ENCODE measurements at regions not wholly inside any gene's neighbourhood (a gene's known extent, or its start where the extent isn't known, plus 50 kb on each side); places are given as distances from the start of the nearest gene placed in this dataset.
"Not testable (repeated sequence)": the region's sequence is repeated elsewhere in the genome, so short reads cannot be mapped to it uniquely, and the experiment has no call there.

DNA sequence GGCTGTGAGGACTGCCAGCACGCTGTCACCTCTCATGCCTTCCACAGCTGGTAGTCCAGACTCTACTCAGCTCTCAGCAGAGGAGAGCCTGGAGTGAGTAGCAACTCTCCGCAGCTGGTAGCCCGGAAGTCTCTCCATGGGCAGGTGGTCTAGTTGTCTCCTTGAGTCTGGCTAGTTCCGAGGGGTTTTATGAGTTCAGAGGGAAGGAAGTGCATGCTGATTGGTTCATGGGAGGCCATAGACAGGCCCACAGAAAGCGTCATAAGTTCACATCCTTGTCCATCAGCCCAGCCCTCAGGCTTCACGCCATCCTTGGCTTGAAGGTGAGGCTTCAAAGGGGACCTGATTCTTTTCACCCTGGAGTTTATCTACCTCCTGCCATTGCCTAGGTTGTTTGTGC, 2662.4 kb upstream of the PCDH20 start:
- no peak overlapping the region for H3K4me2 ChIP-seq
- H3K36me3 ChIP-seq (replicated peaks; ENCODE audit: insufficient read depth, low read depth) = no peaks in the 10 kb centered on the region
- no peak overlapping the region for H3K4me3 ChIP-seq
- H3K9me2 ChIP-seq (replicated peaks; ENCODE audit: insufficient read depth) = no peaks in the 10 kb centered on the region
- no peaks in the 10 kb centered on the region for H3K27me3 ChIP-seq
- H4K20me1 ChIP-seq (ENCODE audit: insufficient read depth, poor library complexity, severe bottlenecking) = no peaks in the 10 kb centered on the region
- H3K9me3 ChIP-seq (ENCODE audit: low read depth) = peaks cover 6% of the 10 kb centered on the region
- H3K27ac ChIP-seq = no peak overlapping the region
- DNase-seq (ENCODE audit: low spot score) = no peak
- H2AFZ ChIP-seq = no peak overlapping the region
- H3K4me1 ChIP-seq (ENCODE audit: insufficient read depth) = no peaks in the 10 kb centered on the region
- no peaks in the 10 kb centered on the region for H3K79me2 ChIP-seq
- 90% methylated on average over 6 of the region's 6 CpGs for WGBS (ENCODE audit: low lambda C conversion rate, missing lambda C conversion rate)
- TF ChIP-seq EZH2phosphoT487 (IDR thresholded peaks at IDR 0.05; ENCODE audit: low read depth, severe bottlenecking, unreplicated experiment) (no peak), CTCF (IDR thresholded peaks at IDR 0.05; ENCODE audit: poor library complexity) (no peak), EZH2 (IDR thresholded peaks at IDR 0.05; ENCODE audit: borderline replicate concordance) (no peak)

GRCh38 chr13:64077132-64077835, 2661.6 kb upstream of the PCDH20 start:
- H3K4me3 ChIP-seq; H3K9me2 ChIP-seq (replicated peaks; ENCODE audit: insufficient read depth); H3K27me3 ChIP-seq; H3K4me1 ChIP-seq (ENCODE audit: insufficient read depth); H3K4me2 ChIP-seq; H3K36me3 ChIP-seq (replicated peaks; ENCODE audit: insufficient read depth, low read depth); DNase-seq (ENCODE audit: low spot score); H4K20me1 ChIP-seq (ENCODE audit: insufficient read depth, poor library complexity, severe bottlenecking); H3K79me2 ChIP-seq; H3K27ac ChIP-seq; H3K9me3 ChIP-seq (ENCODE audit: low read depth); H2AFZ ChIP-seq: not testable (repeated sequence)
- WGBS (ENCODE audit: low lambda C conversion rate, missing lambda C conversion rate) = 89% methylated on average over 34 of the region's 36 CpGs

- no peaks in the 10 kb centered on the region for H4K20me1 ChIP-seq (ENCODE audit: insufficient read depth, poor library complexity, severe bottlenecking)
- H3K9me2 ChIP-seq (replicated peaks; ENCODE audit: insufficient read depth) = no peaks in the 10 kb centered on the region
- no peaks in the 10 kb centered on the region for H3K27me3 ChIP-seq
- H3K4me2 ChIP-seq = no peak overlapping the region
- no peak overlapping the region for H3K4me3 ChIP-seq
- H2AFZ ChIP-seq = no peak overlapping the region
- no peak for TF ChIP-seq EZH2phosphoT487 (IDR thresholded peaks at IDR 0.05; ENCODE audit: low read depth, severe bottlenecking, unreplicated experiment)
- no peak for TF ChIP-seq CTCF (IDR thresholded peaks at IDR 0.05; ENCODE audit: poor library complexity)
- WGBS (ENCODE audit: low lambda C conversion rate, missing lambda C conversion rate) = 97% methylated on average over 14 of the region's 14 CpGs
- no peaks in the 10 kb centered on the region for H3K36me3 ChIP-seq (replicated peaks; ENCODE audit: insufficient read depth, low read depth)
- H3K79me2 ChIP-seq = no peaks in the 10 kb centered on the region
- H3K9me3 ChIP-seq (ENCODE audit: low read depth) = no peaks in the 10 kb centered on the region
- no peak for DNase-seq (ENCODE audit: low spot score)
- H3K27ac ChIP-seq = no peak overlapping the region
- H3K4me1 ChIP-seq (ENCODE audit: insufficient read depth) = no peaks in the 10 kb centered on the region
Measured at GRCh38 chr13:64075543-64076271, 2660.1 kb upstream of the PCDH20 start.

DNA sequence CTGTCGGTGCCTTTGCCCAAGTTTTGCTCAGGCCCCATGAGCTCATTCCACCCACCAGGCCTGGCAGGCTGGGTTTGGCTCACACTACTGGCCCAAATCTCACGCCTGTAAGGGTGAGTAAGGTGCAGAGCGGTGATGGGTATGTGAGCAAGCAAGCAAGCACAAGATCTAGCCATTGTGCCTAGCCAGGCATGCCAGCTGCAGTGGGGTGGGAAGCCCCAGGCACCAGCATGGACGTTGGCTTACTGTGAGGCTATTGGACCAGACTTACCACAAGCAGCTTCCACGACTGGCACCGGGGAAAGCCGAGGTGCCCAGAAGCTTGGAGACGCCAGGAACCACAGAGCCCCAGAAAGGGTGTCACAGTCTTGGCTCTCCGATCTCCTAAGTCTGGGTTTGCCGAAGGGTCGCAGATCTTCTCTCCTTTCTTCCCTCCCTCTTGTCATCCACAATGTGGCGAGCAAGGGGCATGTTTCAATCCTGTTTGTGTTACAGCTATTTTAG, 2659.4 kb upstream of the PCDH20 start:
- Histone ChIP-seq H3K4me1 (ENCODE audit: insufficient read depth) (no peaks in the 10 kb centered on the region), H3K4me3 (no peak overlapping the region), H3K36me3 (replicated peaks; ENCODE audit: insufficient read depth, low read depth) (no peaks in the 10 kb centered on the region), H3K27me3 (no peaks in the 10 kb centered on the region), H3K9me3 (ENCODE audit: low read depth) (no peaks in the 10 kb centered on the region), H3K27ac (no peak overlapping the region), H3K9me2 (replicated peaks; ENCODE audit: insufficient read depth) (no peaks in the 10 kb centered on the region), H2AFZ (no peak overlapping the region), H3K4me2 (no peak overlapping the region), H3K79me2 (no peaks in the 10 kb centered on the region), H4K20me1 (ENCODE audit: insufficient read depth, poor library complexity, severe bottlenecking) (no peaks in the 10 kb centered on the region)
- DNase-seq (ENCODE audit: low spot score) = no peak
- no peak for TF ChIP-seq EZH2phosphoT487 (IDR thresholded peaks at IDR 0.05; ENCODE audit: low read depth, severe bottlenecking, unreplicated experiment)
- TF ChIP-seq CTCF (IDR thresholded peaks at IDR 0.05; ENCODE audit: poor library complexity) = no peak
- TF ChIP-seq EZH2 (IDR thresholded peaks at IDR 0.05; ENCODE audit: borderline replicate concordance) = no peak
- 93% methylated on average over 12 of the region's 12 CpGs for whole genome bisulfite sequencing (ENCODE audit: low lambda C conversion rate, missing lambda C conversion rate)

All from hepatocyte (in vitro differentiated cells).